OCI-LY1 (cell line): ENCODE measurements at regions not wholly inside any gene's neighbourhood (a gene's known extent, or its start where the extent isn't known, plus 50 kb on each side); places are given as distances from the start of the nearest gene placed in this dataset.

Source experiments
- CTCF ChIP-seq: fragments of 200-600 bp; sonication (generic), shearing (Covaris generic); IDR thresholded peaks from 2 replicates; pipeline ENCODE4 v1.5.1; 2017; ENCODE audit warnings: mild to moderate bottlenecking, antibody characterized with exemption, low read length, moderate library complexity, mixed read lengths
- EZH2 ChIP-seq: fragments of 200-600 bp; sonication (generic), shearing (Covaris generic); IDR thresholded peaks from 2 replicates; pipeline ENCODE4 v1.8.0; 2017; ENCODE audit warnings: borderline replicate concordance, mixed run types, mild to moderate bottlenecking, antibody characterized with exemption, low read length, moderate library complexity, mixed read lengths

GRCh38 chr1:173337126-173337525, 130.0 kb upstream of the TNFSF4 start:
- TF ChIP-seq CTCF (no peak), EZH2 (no peak)
